ENCODE measurements at regions not wholly inside any gene's neighbourhood (a gene's known extent, or its start where the extent isn't known, plus 50 kb on each side); places are given as distances from the start of the nearest gene placed in this dataset.
"Not testable (repeated sequence)": the region's sequence is repeated elsewhere in the genome, so short reads cannot be mapped to it uniquely, and the experiment has no call there.

DNA sequence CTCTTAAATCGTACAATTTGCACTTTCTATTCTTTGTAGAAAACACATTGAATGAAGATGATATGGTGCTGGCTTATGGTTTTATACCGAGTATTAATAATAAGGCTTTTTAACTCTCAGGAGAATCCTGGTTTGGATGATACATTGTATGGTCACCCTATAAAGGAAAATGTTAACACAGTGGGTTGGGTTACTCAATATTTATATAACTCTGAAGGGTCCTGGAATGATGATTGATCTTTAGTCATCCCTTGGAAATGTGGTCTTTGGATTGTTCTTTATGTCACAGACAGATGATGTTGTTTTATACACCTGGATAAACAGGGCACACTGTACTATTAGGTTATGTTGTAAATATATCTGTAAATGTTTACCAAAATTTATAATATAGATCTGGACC, 496.2 kb upstream of the NDST4 start:
- no peak for DNase-seq (ENCODE audit: low spot score)

DNA sequence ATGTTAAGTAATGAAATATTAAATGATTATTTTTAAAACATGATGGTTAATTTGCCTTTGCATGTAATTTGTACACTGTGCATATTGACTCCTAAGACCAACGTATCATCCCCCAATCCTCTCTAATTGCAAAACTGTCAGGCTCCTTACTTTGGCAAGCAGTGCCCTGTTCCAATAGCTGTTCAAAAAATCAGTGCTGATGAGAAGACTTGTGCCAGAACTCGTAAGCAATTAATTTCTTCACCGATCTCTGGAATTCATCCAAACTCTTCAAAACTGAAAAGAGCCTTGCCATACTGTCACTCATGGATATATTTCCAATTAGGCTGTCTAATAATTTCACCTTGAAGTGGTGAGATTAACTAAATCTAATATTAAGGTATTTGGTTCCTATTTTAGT, 493.9 kb upstream of the NDST4 start:
- no peak for DNase-seq (ENCODE audit: low spot score)

DNA sequence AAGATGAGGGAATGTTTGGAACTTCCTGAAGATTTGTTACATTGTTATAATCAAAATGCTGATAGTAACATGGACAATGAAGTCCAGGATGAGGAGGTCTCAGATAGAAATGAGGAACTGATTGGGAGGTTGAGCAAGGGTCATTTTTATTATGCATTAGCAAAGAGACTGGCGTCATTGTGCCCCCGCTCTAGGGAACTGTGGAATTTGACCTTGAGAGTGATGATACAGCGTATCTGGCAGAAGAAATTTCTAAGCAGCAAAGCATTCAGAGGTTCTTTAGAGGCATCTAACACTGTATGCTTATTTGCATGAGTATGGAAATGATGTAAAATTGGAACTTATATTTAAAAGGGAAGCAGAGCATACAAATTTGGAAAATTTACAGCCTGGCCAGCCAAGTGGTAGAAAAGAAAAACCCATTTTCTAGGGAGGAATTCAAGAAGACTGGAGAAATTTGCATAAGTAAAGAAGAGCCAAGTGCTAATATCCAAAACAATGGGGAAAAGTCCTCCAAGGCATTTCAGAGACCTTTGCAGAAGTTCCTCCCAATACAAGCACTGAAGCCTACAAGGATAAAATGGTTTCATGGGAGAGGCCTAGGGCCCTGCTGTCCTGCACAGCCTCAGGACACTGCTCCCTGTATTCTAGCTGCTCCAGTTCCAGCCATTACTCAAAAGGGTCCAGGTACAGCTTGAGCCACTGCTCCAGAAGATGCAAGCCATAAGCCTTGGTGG, 483.0 kb upstream of the NDST4 start:
- no peak for DNase-seq (ENCODE audit: low spot score)

DNA sequence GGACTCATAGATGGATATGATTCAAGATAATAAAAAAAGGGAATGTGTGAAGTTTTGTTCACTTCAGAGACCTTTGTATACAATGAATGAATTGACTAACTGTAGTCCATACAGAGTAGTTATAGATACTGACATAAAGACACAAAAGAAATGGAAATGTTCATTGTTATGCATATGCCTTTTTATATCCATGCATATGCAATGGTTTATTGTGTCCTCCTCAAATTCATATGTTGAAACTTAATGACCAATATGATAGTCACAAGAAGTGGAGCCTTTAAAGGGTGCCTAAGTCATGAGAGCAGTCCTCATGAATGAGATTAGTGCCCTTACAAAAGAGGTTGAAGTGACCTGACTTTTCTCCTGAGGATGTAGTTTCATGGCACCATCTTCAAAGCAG, 467.5 kb upstream of the NDST4 start:
- no peak for DNase-seq (ENCODE audit: low spot score)

DNA sequence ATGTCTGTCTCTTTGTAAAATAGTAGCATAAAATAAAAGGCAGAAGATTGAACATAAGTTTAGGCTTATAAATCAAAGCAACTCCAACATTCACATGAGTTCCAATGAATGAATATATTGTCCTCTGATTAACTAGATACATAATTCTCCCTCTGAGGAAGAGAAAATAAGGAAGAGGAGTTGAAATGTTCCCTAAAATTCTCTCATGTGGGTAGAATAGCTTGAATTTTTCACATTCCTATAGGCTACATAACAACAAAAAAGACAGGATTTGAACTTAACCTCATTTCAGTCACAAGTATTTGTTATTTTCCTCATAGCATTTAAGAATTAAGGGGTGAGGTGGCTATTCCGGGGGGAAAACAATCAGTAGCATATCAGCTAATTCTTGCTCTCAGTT, 462.4 kb upstream of the NDST4 start:
- DNase-seq (ENCODE audit: low spot score): no peak

DNA sequence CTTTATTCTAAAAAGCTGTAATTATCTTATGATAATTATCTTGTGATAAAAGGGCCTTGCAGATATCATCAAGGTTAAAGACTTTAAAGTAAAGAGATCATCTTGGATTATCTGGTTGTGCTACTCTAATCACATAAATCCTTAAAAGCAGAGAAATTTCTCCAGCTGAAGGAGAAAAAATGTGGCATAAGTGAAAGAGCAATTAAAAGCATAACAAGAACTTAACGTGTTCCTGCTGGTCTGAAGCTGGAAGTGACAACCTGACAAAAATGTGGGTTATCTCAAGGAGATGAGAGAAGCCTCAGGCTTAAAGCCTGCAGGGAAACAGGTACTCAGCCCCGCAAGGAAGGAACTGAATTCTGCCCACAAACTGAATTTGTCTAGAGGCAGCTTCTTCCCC, 449.1 kb upstream of the NDST4 start:
- no peak for DNase-seq (ENCODE audit: low spot score)

DNA sequence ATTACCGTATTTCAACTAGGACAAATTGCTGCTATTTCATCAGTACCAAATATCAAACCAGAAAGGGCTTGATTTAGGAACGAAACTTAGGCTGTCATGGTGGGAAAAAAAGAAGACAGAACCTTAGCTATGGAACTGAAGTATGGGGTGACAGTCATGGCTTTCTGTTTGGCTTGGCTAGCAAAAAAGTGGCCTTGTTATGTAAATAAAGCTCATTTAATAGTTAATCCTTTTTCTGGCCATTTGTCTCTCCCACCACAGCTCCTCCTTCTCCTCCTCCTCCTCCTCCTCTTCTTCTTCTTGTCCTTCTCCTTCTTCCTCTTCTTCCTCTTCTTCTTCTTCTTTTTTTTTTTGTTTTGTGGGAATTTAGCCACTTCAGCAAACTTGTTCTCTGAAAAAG, 434.7 kb upstream of the NDST4 start:
- DNase-seq (ENCODE audit: low spot score): no peak

DNA sequence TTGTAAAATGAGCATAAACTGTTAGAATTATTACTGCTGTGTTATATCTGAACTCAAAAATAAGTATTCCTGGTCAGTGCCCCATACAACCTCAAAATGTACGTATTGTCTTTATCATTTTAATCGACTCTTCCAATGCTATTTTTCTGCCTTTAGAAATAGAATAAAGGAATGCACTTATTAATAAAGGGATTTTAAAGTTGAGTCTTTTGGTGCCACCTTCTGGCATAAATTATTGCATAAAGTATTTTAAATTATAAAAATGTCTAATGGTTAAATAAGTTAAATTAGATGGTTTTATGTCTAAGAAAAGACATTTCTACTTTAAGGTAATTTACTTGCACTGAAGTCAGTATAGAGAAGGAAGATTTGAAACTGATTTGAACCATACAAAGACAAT, 424.0 kb upstream of the NDST4 start:
- DNase-seq (ENCODE audit: low spot score): no peak

DNA sequence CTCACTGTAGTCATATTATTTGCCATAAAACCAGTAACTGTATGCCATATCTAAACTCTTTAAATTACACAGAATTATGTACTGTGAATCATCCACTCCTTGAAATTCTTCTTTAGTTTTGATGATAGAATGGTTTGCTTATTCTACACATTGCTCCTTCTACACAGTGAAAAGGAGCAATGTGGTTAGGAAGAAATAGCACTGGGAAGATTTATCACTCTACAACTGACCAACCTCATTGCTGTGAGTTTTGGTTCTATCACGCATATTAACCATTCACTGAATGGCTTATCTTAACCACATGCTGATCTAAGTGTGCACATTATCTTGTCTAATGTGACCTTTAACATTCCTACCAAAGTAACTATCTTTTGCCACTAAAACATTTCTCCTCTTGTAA, 415.7 kb upstream of the NDST4 start:
- no peak for DNase-seq (ENCODE audit: low spot score)

DNA sequence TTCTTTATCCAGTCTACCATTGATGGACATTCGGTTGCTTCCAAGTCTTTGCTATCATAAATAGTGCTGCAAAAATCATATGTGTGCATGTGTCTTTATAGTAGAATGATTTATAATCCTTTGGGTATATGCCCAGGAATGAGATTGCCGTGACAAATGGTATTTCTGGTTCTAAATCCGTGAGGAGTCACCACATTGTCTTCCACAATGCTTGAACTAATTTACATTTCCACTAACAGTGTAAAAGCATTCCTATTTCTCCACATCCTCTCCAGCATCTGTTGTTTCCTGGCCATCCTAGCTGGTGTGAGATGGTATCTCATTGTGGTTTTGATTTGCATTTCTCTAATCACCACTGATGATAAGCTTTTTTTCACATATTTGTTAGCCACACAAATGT, 406.1 kb upstream of the NDST4 start:
- not testable (repeated sequence) for DNase-seq (ENCODE audit: low spot score)

DNA sequence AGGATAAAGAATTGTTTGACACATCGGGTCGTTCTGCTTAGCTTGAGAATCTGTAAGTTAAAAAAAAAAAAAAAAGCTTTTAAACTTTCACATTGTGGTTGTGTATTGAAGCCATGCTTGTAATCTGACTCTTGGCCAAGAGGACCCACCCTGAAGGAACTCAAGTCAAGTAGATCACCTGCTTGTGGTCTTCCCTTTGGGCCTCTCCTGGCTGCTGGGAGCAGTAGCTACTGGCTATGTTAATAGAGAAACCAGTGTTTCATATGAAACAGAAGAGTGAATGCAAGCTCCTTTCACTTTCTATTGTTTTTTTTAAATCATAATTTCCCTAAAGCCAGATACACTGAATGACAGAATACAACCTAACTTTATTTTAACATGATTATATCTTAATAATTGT, 402.4 kb upstream of the NDST4 start:
- DNase-seq (ENCODE audit: low spot score): no peak

DNA sequence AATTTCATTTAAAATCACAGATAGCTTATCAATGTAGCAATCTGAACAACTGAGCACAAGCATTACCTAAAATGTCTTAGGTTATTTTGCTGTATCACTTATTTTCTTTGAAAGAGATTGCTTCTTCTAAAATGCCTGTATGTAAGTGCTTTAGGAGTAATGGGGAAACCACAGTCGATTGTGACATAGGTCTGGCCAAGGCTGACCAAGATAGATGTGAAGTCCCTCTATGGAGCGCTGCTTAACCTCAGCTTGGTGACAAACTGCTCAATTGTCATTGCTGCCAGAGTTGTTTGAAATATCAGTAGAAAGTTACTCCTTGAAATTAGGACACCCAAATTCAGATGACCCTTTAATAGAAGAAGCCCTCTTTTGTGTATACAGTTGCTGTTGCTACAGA, 401.9 kb upstream of the NDST4 start:
- DNase-seq (ENCODE audit: low spot score): no peak

DNA sequence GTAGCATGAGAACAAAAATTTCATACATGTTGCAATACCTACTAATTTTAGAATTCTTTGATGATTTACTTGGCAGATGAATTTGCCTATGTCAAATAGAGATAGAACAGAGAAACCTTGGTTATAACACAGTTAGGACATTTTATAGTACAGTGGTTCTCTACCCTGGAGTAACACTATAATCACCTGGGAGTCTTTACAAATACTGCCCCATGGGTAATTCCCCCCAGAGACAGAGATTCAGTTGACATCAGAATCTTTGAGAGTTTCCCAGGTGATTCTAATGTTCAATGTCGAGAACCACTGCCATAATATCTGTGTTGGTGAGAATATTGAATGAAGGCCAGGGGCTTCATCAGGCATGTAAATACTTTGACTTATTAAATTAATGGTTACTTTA, 401.3 kb upstream of the NDST4 start:
- no peak for DNase-seq (ENCODE audit: low spot score)

DNA sequence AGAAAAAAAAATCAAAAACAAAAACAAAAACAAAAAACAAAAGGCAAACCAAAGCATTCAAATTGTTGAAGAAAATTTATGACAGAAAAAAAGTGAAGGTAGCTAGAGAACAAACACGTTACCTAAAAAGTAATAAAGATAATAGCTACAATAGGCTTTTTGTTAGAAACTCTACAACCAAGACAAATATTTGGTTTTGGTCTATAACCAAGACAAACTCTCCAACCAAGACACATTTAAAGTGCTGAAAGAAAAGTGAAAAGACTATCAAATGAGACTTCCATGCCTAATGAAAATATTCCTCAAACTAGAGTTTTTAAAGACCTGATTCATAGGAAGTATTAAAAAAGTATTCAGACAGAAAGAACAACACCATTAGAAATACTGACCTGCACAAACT, 391.9 kb upstream of the NDST4 start:
- no peak for DNase-seq (ENCODE audit: low spot score)

DNA sequence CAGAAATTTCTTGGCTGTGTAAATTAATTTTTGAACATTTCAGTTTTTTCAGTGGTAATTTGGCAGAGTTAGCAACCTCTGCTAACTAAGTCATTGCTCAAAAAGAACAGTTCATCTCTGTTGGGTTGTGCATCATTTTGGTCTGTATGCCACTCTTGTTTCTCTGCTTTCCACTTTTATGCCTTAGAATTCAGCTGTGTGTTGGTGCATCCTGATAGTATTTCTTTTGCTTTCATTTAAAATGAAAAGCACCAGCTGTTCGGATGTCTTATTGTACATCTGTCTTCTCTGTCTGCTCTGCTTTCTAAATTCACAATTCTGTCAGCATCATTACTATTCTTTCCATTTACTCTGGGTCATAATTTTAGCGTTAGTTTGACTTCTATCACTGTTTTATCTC, 388.2 kb upstream of the NDST4 start:
- no peak for DNase-seq (ENCODE audit: low spot score)

DNA sequence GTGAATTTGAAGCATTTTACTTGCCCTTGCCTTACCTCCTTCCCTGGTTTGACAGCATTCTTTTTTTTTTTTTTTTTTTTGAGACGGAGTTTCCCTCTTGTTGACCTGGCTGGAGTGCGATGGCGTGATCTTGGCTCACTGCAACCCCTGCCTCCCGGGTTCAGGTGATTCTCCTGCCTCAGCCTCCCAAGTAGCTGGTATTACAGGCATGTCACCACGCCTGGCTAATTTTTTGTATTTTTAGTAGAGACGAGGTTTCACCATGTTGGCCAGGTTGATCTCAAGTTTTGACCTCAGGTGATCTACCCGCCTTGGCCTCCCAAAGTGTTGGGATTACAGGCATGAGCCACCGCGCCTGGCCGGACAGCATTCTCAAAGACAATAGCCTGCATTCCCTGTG, 380.4 kb upstream of the NDST4 start:
- not testable (repeated sequence) for DNase-seq (ENCODE audit: low spot score)

DNA sequence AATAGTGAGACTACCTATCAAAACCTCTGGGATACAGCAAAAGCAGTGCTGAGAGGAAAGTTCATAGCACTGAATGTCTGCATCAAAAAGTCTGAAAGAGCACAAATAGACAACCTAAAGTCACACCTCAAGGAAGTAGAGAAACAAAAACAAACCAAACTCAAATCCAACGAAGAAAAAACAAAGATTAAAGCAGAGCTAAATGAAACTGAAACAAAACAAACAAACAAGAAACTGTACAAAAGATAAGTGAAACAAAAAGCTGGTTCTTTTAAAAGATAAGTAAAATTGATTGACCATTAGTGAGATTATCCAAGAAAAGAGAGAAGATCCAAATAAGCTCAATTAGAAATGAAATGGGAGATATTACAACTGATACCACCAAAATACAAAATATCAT, 378.3 kb upstream of the NDST4 start:
- no peak for DNase-seq (ENCODE audit: low spot score)

DNA sequence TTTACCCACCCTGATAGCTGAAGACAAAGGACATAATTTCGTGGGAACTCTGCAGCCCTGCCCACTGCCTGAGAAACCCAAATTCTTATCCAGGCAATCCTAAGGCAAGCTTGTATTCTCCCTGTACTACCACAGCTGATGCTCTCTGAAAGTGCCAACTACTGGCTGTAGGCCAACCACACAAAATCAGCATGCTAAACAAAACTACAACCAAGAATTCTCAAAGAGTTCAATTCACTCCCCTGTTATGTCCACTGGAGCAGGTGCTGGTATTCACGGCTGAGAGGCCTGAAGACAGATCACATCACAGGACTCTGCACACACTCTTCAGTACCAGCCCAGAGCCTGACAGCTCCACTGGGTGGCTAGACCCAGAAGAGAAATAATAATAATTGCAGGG, 375.9 kb upstream of the NDST4 start:
- no peak for DNase-seq (ENCODE audit: low spot score)

DNA sequence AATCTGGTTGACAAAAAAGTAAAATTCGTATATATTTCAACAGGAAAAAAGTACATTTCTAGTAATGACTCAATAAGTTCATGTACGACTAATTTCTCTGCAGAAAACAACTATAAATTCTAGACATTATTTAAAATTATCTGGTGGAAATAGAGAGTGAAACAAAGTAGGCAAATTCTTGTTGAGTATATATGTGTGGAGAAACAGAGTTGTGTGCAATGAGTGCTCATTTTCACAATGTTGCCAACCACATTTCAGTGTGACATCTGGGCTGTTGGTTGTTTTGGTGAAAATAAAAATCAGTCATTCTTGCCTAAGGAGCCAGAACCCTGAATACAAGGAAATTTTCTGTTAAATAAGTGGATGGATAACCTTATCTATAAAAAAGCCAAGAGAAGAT, 372.0 kb upstream of the NDST4 start:
- no peak for DNase-seq (ENCODE audit: low spot score)

DNA sequence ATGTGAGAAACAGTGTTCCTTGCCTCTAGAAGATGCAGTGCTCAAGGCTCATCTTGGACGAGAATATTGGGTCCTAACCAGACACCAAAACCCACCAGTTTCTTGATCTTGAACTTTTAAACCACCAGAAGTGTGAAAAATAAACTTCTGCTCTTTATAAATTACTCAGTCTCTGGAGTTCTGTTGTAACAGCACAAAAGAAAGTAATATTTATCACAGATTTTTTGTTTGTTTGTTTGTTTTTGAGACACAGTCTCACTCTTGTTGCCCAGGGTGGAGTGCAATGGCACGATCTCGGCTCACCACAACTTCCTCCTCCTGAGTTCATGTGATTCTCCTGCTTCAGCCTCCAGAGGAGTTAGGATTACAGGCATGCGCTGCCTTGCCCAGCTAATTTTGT, 371.1 kb upstream of the NDST4 start:
- DNase-seq (ENCODE audit: low spot score): no peak

DNA sequence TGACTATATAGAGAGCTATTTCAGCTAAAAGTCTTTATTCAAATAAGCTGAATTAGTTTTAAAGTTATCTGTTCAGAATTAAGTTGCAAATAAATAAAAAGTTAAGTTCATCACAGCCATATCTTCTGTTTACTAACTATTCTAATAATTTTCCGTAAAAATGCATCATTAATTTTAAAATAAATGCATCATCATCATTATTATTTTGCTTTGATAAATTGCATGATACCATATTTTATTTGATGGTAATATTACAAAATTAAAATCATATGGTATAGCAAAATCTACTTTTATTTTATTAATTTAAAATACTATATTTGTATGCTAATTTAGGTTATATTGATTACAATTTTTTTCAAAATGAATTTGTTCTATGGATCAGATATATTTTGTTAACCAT, 357.3 kb upstream of the NDST4 start:
- no peak for DNase-seq (ENCODE audit: low spot score)

DNA sequence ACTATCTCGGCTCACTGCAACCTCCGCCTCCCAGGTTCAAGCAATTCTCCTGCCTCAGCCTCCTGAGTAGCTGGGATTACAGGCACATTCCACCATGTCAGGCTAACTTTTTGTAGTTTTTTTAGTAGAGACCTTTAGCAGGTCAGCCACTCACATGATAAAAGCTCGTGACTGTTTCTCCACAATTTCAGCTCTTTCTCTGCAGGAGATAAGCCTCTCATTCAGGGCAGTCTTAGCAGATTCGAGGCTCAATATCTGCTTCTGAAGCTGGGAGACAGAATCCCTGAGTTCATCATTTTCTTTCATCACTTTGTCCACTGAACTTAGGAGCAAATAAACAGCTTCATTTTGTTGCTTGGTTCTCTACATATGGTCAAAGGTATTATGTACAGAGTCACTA, 345.9 kb upstream of the NDST4 start:
- not testable (repeated sequence) for DNase-seq (ENCODE audit: low spot score)

DNA sequence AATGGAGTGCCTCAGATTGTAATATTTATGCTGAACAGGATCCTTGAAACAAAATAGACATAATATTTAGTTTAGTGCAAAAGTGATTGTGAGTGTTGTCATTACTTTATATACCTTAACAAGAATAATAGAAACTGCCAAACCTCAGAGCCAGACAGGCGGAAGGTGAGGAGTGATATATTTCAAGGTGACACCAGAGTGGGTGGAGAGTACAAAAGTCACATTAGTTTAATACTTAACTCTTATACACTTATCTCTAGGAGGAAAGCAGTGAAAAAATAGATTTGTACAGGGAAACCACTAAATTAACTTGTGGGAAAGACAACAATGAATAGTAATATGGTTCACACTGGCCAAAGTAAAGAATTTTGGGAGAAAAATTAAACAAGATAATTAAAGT, 342.8 kb upstream of the NDST4 start:
- DNase-seq (ENCODE audit: low spot score): no peak

DNA sequence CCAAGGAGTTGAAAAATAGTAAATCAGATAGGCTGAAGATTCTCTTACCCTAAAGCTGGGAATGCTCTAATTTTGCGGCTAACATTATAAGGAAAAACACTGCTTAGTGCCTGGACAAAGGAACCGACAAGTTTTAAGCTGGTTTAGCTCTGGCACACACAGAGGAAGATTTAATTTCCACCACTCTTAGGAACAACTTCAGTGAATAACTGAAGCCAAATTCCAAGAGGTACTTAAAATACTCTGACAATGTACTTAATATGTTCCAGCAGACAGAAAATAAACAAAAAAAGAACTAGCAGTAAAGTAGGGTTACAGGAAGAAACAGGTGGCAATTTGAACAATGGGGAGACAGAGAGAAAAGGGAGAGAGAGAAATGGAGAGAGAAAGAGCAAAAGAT, 340.8 kb upstream of the NDST4 start:
- no peak for DNase-seq (ENCODE audit: low spot score)

DNA sequence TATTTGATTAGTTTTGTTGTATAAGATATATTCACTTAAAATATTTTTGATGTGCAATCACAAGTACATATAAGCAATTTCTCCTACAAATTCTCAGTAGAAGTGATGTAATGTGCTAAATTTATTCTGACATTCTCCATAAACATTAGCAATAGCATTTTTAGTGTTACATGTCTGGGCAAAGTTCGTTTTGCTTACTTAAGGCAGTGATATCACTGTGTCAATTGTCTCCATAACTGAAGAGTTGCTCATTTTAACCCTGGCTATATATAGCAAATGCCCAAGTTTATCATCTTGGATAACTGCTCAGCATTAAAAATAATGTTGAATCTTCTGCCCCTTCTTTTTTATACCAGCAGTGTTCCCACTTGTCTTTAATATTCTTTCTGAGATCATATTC, 340.0 kb upstream of the NDST4 start:
- DNase-seq (ENCODE audit: low spot score): no peak
